Activated CD8-positive, alpha-beta memory T cell treated with anti-CD3 and anti-CD28 coated beads for 1 hour (primary cell): ENCODE measurements at regions not wholly inside any gene's neighbourhood (a gene's known extent, or its start where the extent isn't known, plus 50 kb on each side); places are given as distances from the start of the nearest gene placed in this dataset.

Experiments used
- DNase-seq, 2 donors: peaks; one replicate each; pipeline ENCODE4 v3.0.0-alpha.2; 2020; ENCODE audit warnings: low read depth in 1 of 2; ENCODE audit errors: extremely low read depth in 1 of 2

GRCh38 chr1:56395776-56396175 is 183.6 kb downstream of the PLPP3 start:
- no peak for DNase-seq

GRCh38 chr1:56394298-56394697 is 185.1 kb downstream of the PLPP3 start:
- no peak for DNase-seq

GRCh38 chr1:56390934-56391731 is 188.2 kb downstream of the PLPP3 start:
- no peak for DNase-seq

GRCh38 chr1:56390232-56390867 is 189.0 kb downstream of the PLPP3 start:
- DNase-seq, result no peak

GRCh38 chr1:56389813-56390212 is 189.6 kb downstream of the PLPP3 start:
- DNase-seq, result no peak

GRCh38 chr1:56387071-56387740 is 192.2 kb downstream of the PLPP3 start:
- DNase-seq, result no peak

GRCh38 chr1:56385314-56385713 is 194.0 kb downstream of the PLPP3 start:
- no peak for DNase-seq

- no peak for DNase-seq
These were observed 196.4 kb downstream of the PLPP3 start for GRCh38 chr1:56382929-56383328.

GRCh38 chr1:56380531-56380930 is 198.8 kb downstream of the PLPP3 start:
- DNase-seq, result no peak

- no peak for DNase-seq
These were observed 200.9 kb downstream of the PLPP3 start for GRCh38 chr1:56378341-56379070.

GRCh38 chr1:56377431-56377830 is 201.9 kb downstream of the PLPP3 start:
- no peak for DNase-seq

- DNase-seq, result no peak
These were observed 203.0 kb downstream of the PLPP3 start for GRCh38 chr1:56376188-56376984.

- DNase-seq, result no peak
These were observed 204.0 kb downstream of the PLPP3 start for GRCh38 chr1:56375326-56375804.

- no peak for DNase-seq
These were observed 205.1 kb downstream of the PLPP3 start for GRCh38 chr1:56374026-56374974.

- DNase-seq, result no peak
These were observed 208.8 kb downstream of the PLPP3 start for GRCh38 chr1:56370513-56370912.

GRCh38 chr1:56363007-56363770 is 216.2 kb downstream of the PLPP3 start:
- no peak for DNase-seq

GRCh38 chr1:56360021-56360420 is 219.3 kb downstream of the PLPP3 start:
- DNase-seq, result no peak

- no peak for DNase-seq
These were observed 220.3 kb downstream of the PLPP3 start for GRCh38 chr1:56359056-56359455.
